ENCODE measurements at regions not wholly inside any gene's neighbourhood (a gene's known extent, or its start where the extent isn't known, plus 50 kb on each side); places are given as distances from the start of the nearest gene placed in this dataset.
"Not testable (repeated sequence)": the region's sequence is repeated elsewhere in the genome, so short reads cannot be mapped to it uniquely, and the experiment has no call there.

DNA sequence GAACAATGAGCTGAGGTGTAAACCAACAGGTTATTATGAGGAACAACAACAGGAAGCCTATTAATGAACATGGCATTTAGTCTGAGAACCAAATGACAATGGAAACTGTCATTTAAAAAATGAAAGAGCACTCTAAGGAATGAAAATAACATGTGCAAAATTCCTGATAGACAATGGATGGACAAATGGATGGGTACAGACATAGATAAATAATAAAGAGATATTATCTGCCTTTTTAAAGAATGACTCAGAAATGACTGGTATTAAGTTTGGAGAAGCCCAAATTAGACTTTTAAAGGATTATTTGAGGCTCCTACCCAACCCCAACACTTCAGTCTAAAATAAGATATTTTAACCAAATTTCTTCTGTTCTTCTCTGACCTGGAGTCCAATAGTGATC lies 650.5 kb upstream of the ZNF385D start:
- no peaks in the 10 kb centered on the region for H3K36me3 ChIP-seq
- no peaks in the 10 kb centered on the region for H3K9me3 ChIP-seq
- H3K4me3 ChIP-seq, result no peak overlapping the region
- H3K27me3 ChIP-seq, result no peaks in the 10 kb centered on the region
- DNase-seq, result no peak

DNA sequence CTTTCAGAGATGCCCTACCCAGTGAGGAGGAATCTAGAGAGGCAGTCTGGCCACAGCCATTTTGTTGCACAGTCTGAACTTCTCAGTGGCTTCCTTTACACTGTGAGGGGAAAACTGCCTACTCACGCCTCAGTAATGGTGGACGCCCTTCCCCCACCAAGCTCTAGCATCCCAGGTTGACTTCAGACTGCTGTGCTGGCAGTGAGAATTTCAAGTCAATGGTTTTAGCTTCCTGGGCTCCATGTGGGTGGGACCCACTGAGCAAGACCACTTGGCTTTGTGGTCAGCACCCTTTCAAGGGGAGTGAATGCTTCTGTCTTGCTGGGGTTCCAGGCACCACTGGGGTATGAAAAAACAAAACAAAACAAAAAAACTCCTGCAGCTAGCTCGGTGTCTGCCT lies 663.2 kb upstream of the ZNF385D start:
- no peaks in the 10 kb centered on the region for H3K27me3 ChIP-seq
- DNase-seq, result no peak
- no peaks in the 10 kb centered on the region for H3K9me3 ChIP-seq

GRCh38 chr3:22416838-22417446 lies 665.9 kb upstream of the ZNF385D start:
- H3K4me3 ChIP-seq, H3K9me3 ChIP-seq, DNase-seq, H3K36me3 ChIP-seq, H3K27me3 ChIP-seq: not testable (repeated sequence)

More for the DNA sequence above, 663.2 kb upstream of the ZNF385D start:
- Histone ChIP-seq H3K4me3 (no peak overlapping the region), H3K36me3 (no peaks in the 10 kb centered on the region)

DNA sequence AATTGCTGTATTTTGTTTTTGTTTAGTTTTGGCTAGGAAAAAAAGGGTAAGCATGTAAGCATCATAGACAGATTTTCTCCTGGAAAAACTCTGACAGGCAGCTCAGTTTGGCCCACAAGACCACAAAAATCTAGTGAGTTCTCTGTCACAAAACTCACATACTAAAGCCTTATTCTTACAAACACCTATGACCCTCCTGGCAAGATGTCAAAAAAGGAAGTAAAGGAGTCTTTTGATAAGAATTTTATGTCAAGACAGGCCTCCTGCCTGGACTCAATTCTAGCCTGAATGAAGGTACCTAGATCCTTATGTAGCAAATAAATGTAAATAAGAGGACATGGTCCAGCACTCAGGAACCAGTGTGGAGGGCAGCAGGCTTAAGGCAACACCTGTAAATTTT lies 668.3 kb upstream of the ZNF385D start:
- no peak for DNase-seq
- Histone ChIP-seq H3K27me3 (no peaks in the 10 kb centered on the region), H3K36me3 (no peaks in the 10 kb centered on the region), H3K9me3 (no peaks in the 10 kb centered on the region), H3K4me3 (no peak overlapping the region)

GRCh38 chr3:22421589-22421988 lies 670.6 kb upstream of the ZNF385D start:
- no peak overlapping the region for H3K4me3 ChIP-seq
- no peaks in the 10 kb centered on the region for H3K36me3 ChIP-seq
- no peaks in the 10 kb centered on the region for H3K9me3 ChIP-seq
- no peaks in the 10 kb centered on the region for H3K27me3 ChIP-seq
- no peak for DNase-seq

- Histone ChIP-seq H3K27me3 (no peaks in the 10 kb centered on the region), H3K36me3 (no peaks in the 10 kb centered on the region), H3K9me3 (no peaks in the 10 kb centered on the region), H3K4me3 (no peak overlapping the region)
- DNase-seq, result no peak
Measured at GRCh38 chr3:22431334-22431733, 680.3 kb upstream of the ZNF385D start.

- no peak for DNase-seq
- Histone ChIP-seq H3K9me3 (no peaks in the 10 kb centered on the region), H3K27me3 (no peaks in the 10 kb centered on the region), H3K36me3 (no peaks in the 10 kb centered on the region), H3K4me3 (no peak overlapping the region)
Measured at GRCh38 chr3:22439626-22440025, 688.6 kb upstream of the ZNF385D start.

- no peaks in the 10 kb centered on the region for H3K27me3 ChIP-seq
- H3K4me3 ChIP-seq, result no peak overlapping the region
- H3K9me3 ChIP-seq, result no peaks in the 10 kb centered on the region
- no peak for DNase-seq
- no peaks in the 10 kb centered on the region for H3K36me3 ChIP-seq
Measured at GRCh38 chr3:22441711-22442110, 690.7 kb upstream of the ZNF385D start.

GRCh38 chr3:22443571-22444233 lies 692.7 kb upstream of the ZNF385D start:
- Histone ChIP-seq H3K36me3 (no peaks in the 10 kb centered on the region), H3K4me3 (no peak overlapping the region), H3K27me3 (no peaks in the 10 kb centered on the region), H3K9me3 (no peaks in the 10 kb centered on the region)
- DNase-seq, result no peak

DNA sequence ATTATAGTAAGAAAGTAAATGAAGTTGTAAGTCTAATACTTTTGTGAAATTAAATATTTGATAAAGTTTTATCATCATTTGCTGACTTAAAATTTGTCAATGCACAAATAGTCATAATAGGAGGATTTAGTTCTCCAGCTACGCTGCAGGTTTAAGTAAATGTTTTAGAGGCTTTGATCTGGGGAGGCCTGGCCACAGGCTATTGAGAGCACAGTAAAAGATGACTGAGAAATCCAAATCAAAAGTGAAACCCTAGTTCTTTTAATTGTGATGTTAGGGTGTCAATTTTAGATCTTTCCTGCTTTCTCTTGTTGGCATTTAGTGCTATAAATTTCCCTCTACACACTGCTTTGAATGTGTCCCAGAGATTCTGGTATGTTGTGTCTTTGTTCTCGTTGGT lies 694.3 kb upstream of the ZNF385D start:
- not testable (repeated sequence) for H3K9me3 ChIP-seq, DNase-seq

GRCh38 chr3:22450786-22451400 lies 699.9 kb upstream of the ZNF385D start:
- Histone ChIP-seq H3K9me3 (no peaks in the 10 kb centered on the region), H3K36me3 (no peaks in the 10 kb centered on the region), H3K4me3 (no peak overlapping the region), H3K27me3 (no peaks in the 10 kb centered on the region)
- DNase-seq, result no peak

More for the DNA sequence above, 694.3 kb upstream of the ZNF385D start:
- H3K36me3 ChIP-seq, H3K4me3 ChIP-seq, H3K27me3 ChIP-seq: not testable (repeated sequence)

DNA sequence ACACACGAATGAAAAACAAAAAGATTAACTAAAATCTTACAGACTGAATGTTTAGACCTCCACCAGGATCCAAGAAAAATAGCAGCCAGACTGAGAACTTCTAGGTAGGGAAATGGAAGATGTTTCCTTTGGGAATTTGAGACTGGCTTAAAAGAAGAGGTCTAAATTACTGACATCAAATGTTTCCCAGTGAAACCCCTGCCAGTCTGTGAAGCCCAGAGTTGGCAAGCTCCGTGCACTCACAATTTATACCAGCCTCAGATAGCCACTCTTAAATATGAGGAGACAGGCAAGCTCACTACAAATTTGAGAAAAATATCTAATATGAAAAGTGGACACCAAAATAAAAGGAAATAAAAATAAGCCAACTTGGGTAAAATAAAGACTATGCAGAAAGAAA lies 700.5 kb upstream of the ZNF385D start:
- H3K4me3 ChIP-seq, result no peak overlapping the region
- H3K9me3 ChIP-seq, result no peaks in the 10 kb centered on the region
- no peaks in the 10 kb centered on the region for H3K36me3 ChIP-seq
- H3K27me3 ChIP-seq, result no peaks in the 10 kb centered on the region
- DNase-seq, result no peak

GRCh38 chr3:22453906-22454535 lies 703.0 kb upstream of the ZNF385D start:
- DNase-seq, result no peak
- no peaks in the 10 kb centered on the region for H3K27me3 ChIP-seq
- no peak overlapping the region for H3K4me3 ChIP-seq
- no peaks in the 10 kb centered on the region for H3K36me3 ChIP-seq
- no peaks in the 10 kb centered on the region for H3K9me3 ChIP-seq

GRCh38 chr3:22469995-22470394 lies 719.0 kb upstream of the ZNF385D start:
- H3K27me3 ChIP-seq, result no peaks in the 10 kb centered on the region
- no peaks in the 10 kb centered on the region for H3K9me3 ChIP-seq

GRCh38 chr3:22471557-22471956 lies 720.5 kb upstream of the ZNF385D start:
- Histone ChIP-seq H3K4me3 (no peak overlapping the region), H3K36me3 (no peaks in the 10 kb centered on the region), H3K27me3 (no peaks in the 10 kb centered on the region), H3K9me3 (no peaks in the 10 kb centered on the region)
- DNase-seq, result no peak

More at GRCh38 chr3:22469995-22470394, 719.0 kb upstream of the ZNF385D start:
- H3K36me3 ChIP-seq, result no peaks in the 10 kb centered on the region
- no peak for DNase-seq
- no peak overlapping the region for H3K4me3 ChIP-seq

GRCh38 chr3:22474706-22475445 lies 723.9 kb upstream of the ZNF385D start:
- peak; percentile 74 for DNase-seq
- H3K9me3 ChIP-seq, result no peaks in the 10 kb centered on the region
- no peak overlapping the region for H3K4me3 ChIP-seq
- no peaks in the 10 kb centered on the region for H3K36me3 ChIP-seq
- no peaks in the 10 kb centered on the region for H3K27me3 ChIP-seq

DNA sequence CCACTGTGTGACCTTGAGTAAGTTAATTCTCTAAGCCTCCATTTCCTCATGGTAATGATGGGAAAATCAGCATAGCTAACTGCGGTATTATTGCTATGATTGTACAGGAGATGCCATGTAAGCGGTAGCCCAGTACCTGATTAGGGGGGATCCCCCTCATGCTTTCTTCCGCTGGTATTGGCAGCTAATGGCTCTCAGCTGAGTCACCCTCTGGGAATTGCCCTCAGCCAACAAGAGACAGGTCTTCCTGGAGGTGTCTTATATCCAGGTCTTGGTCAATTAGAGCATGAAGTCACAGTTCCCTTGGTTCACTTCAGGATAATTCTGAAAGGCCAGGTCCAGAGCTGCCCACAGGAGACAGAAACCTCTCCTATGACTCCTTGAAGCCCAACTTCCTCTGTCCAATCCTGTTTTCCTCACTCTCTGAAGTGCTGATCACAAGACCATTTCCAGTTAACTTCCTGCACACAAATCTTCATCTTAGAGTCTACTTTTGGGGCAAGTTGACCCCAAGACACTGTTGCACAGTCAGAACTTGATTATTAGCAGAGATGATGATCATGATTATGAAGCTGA lies 724.7 kb upstream of the ZNF385D start:
- Histone ChIP-seq H3K36me3 (no peaks in the 10 kb centered on the region), H3K27me3 (no peaks in the 10 kb centered on the region), H3K9me3 (no peaks in the 10 kb centered on the region), H3K4me3 (no peak overlapping the region)
- DNase-seq, result no peak

Measured in MG63 (cell line).